Smooth muscle cell (in vitro differentiated cells): ENCODE measurements at regions not wholly inside any gene's neighbourhood (a gene's known extent, or its start where the extent isn't known, plus 50 kb on each side); places are given as distances from the start of the nearest gene placed in this dataset.

Source experiments
- DNase-seq: peaks from one replicate; lab custom pipeline; 2025; ENCODE audit not compliant: unreplicated experiment; lab: John Stamatoyannopoulos, UW
- H2AFZ ChIP-seq: fragments of 200-600 bp; sonication (generic); 2 replicates; pipeline ENCODE4 v1.6.0; 2016; ENCODE audit warnings: antibody characterized with exemption, low read depth, mild to moderate bottlenecking
- H3F3A ChIP-seq: fragments of 200-600 bp; sonication (generic); 2 replicates; pipeline ENCODE4 v1.6.0; 2017; ENCODE audit warnings: antibody characterized with exemption, low read depth
- H3K27ac ChIP-seq: fragments of 200-600 bp; sonication (generic); 2 replicates; pipeline ENCODE4 v1.5.1; 2016; ENCODE audit warnings: low read depth, mild to moderate bottlenecking
- H3K27me3 ChIP-seq: fragments of 200-600 bp; sonication (generic); 2 replicates; pipeline ENCODE4 v1.6.1; 2016; ENCODE audit warnings: low read depth, mild to moderate bottlenecking
- H3K36me3 ChIP-seq: fragments of 200-600 bp; sonication (generic); 2 replicates; pipeline ENCODE4 v1.5.1; 2016; ENCODE audit warnings: low read depth
- H3K4me1 ChIP-seq: fragments of 200-600 bp; sonication (generic); 2 replicates; pipeline ENCODE4 v1.5.1; 2016; ENCODE audit warnings: low read depth
- H3K4me2 ChIP-seq: fragments of 200-600 bp; sonication (generic); 2 replicates; pipeline ENCODE4 v1.6.0; 2016; ENCODE audit warnings: mild to moderate bottlenecking
- H3K4me3 ChIP-seq: fragments of 200-600 bp; sonication (generic); 2 replicates; pipeline ENCODE4 v1.5.1; 2016; ENCODE audit warnings: mild to moderate bottlenecking
- H3K79me2 ChIP-seq: fragments of 200-600 bp; sonication (generic); 2 replicates; pipeline ENCODE4 v1.6.0; 2016; ENCODE audit warnings: low read depth, mild to moderate bottlenecking
- H3K9ac ChIP-seq: fragments of 200-600 bp; sonication (generic); 2 replicates; pipeline ENCODE4 v1.6.0; 2016; ENCODE audit warnings: low read depth
- H3K9me3 ChIP-seq: fragments of 200-600 bp; sonication (generic); replicated peaks from 2 replicates; pipeline ENCODE4 v1.5.1; 2016; ENCODE audit warnings: low read depth
- H4K20me1 ChIP-seq: fragments of 200-600 bp; sonication (generic); 2 replicates; pipeline ENCODE4 v1.6.0; 2016; ENCODE audit warnings: low read depth
- WGBS: methylation state at CpG from one replicate; pipeline ENCODE4 v1.1.7; 2016; ENCODE audit warnings: low lambda C conversion rate; 5-methylcytosine and 5-hydroxymethylcytosine counted together
- TF ChIP-seq, protein P1 (sequence below): fragments of 200-600 bp; sonication (generic); IDR thresholded peaks from 2 replicates; pipeline ENCODE4 v1.5.1; 2017; ENCODE audit warnings: borderline replicate concordance, mild to moderate bottlenecking, antibody characterized with exemption; ENCODE audit not compliant: insufficient read depth, poor library complexity, severe bottlenecking

DNA sequence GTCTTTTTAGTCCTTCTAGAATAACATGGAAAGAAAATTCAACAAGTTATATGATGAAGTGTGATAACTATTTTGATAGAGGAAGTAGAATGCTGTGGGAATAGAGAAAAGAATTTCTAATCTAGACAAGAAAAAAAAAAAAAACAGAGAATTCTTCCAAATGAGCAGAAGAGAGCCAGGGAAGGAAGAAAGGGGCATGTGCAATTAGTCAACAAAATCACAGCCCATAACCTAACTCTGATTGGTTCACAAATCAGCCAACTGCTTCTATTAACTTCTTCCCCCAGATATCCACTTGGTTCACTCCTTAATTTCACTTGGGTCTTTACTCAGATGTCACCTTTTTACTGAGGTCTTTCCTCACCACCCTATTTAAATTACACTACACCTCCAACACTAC, 69.5 kb downstream of the BTG1 start:
- Histone ChIP-seq H3K4me2 (peak overlapping the region; percentile 69), H3K4me3 (no peak overlapping the region), H3K9me3 (no peaks in the 10 kb centered on the region), H3K27ac (peak overlapping the region; percentile 88), H3K9ac (no peak overlapping the region), H3K27me3 (no peaks in the 10 kb centered on the region), H3F3A (peaks cover 27% of the 10 kb centered on the region), H3K36me3 (no peaks in the 10 kb centered on the region), H3K79me2 (no peaks in the 10 kb centered on the region), H4K20me1 (no peaks in the 10 kb centered on the region), H3K4me1 (peaks cover 25% of the 10 kb centered on the region), H2AFZ (no peak overlapping the region)
- no peak for DNase-seq
- TF ChIP-seq, protein P1, sequence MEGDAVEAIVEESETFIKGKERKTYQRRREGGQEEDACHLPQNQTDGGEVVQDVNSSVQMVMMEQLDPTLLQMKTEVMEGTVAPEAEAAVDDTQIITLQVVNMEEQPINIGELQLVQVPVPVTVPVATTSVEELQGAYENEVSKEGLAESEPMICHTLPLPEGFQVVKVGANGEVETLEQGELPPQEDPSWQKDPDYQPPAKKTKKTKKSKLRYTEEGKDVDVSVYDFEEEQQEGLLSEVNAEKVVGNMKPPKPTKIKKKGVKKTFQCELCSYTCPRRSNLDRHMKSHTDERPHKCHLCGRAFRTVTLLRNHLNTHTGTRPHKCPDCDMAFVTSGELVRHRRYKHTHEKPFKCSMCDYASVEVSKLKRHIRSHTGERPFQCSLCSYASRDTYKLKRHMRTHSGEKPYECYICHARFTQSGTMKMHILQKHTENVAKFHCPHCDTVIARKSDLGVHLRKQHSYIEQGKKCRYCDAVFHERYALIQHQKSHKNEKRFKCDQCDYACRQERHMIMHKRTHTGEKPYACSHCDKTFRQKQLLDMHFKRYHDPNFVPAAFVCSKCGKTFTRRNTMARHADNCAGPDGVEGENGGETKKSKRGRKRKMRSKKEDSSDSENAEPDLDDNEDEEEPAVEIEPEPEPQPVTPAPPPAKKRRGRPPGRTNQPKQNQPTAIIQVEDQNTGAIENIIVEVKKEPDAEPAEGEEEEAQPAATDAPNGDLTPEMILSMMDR, result no peak

DNA sequence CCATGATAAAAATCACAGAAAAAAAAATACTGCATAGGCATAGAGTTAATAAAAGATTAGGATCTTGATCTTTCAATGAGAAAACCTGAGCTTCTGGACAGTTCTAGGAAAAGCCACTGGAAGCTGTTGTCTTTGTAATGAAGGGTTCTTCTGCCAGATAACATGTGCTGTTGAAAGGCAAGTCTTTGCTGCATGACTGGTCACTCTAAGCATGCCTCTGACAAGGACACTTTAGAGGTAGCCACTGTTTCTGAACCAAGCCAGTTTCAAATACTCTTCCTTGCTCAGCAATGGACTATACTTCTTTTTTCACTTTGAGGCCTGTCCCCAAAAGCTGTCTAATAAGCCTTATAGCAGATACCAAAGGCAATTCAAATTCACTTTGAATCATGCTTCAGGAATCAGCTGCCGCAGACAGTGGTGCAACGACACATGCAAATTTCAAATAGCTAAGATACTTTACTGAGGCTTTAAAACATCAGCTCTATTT, 70.2 kb downstream of the BTG1 start:
- no peak overlapping the region for H2AFZ ChIP-seq
- H3K4me1 ChIP-seq, result peaks cover 20% of the 10 kb centered on the region
- no peaks in the 10 kb centered on the region for H3K27me3 ChIP-seq
- H4K20me1 ChIP-seq, result no peaks in the 10 kb centered on the region
- no peak overlapping the region for H3K4me3 ChIP-seq
- no peak for DNase-seq
- peak overlapping the region; percentile 69 for H3K4me2 ChIP-seq
- H3K9me3 ChIP-seq, result no peaks in the 10 kb centered on the region
- peaks cover 24% of the 10 kb centered on the region for H3F3A ChIP-seq
- TF ChIP-seq, protein P1, result no peak
- peak overlapping the region; percentile 88 for H3K27ac ChIP-seq
- H3K79me2 ChIP-seq, result no peaks in the 10 kb centered on the region
- H3K36me3 ChIP-seq, result no peaks in the 10 kb centered on the region
- WGBS, result 0% methylated on average over 2 of the region's 2 CpGs
- H3K9ac ChIP-seq, result no peak overlapping the region

DNA sequence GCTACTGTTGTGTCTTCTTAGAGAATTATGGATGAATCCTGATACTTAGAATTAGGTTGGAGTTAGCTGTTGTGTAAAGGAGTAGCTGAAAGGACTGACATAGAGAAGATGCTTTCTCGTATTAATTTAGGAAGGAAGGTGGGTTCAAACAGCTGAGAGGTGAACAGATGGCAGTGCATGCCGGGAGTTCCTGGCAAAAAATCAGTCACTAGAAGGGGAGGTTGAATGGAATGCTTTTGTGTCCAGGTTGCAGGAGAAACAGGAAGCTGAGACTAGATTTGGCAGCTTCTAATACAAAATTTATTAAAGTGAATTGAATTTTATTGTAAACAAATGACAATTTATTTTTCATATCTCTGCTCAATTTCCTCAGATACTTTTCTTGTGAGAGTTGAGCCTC, 70.8 kb downstream of the BTG1 start:
- H3K9me3 ChIP-seq, result no peaks in the 10 kb centered on the region
- no peak overlapping the region for H3K9ac ChIP-seq
- no peaks in the 10 kb centered on the region for H3K36me3 ChIP-seq
- no peak overlapping the region for H2AFZ ChIP-seq
- TF ChIP-seq, protein P1, result no peak
- H3K4me3 ChIP-seq, result no peak overlapping the region
- H3K27me3 ChIP-seq, result no peaks in the 10 kb centered on the region
- H3K4me1 ChIP-seq, result peaks cover 14% of the 10 kb centered on the region
- H4K20me1 ChIP-seq, result no peaks in the 10 kb centered on the region
- peaks cover 19% of the 10 kb centered on the region for H3F3A ChIP-seq
- peak overlapping the region; percentile 69 for H3K4me2 ChIP-seq
- H3K79me2 ChIP-seq, result no peaks in the 10 kb centered on the region
- 90% methylated on average over 2 of the region's 2 CpGs for WGBS
- peak overlapping the region; percentile 88 for H3K27ac ChIP-seq
- DNase-seq, result no peak

DNA sequence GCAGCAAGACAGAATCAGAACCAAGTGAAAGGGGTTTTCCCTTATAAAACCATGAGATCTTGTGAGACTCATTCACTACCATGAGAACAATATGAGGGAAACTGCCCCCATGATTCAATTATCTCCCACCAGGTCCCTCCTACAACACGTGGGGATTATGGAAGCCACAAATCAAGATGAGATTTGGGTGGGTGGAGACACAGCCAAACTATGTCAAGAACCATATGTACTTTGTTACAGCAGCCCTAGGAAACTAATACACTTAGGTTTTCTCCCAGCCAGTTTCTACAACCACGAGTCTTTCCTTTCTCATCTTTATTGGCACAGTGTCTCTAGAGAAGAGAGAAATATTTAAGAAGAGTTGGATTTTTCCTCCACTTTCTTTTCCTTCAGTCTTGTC, 72.6 kb downstream of the BTG1 start:
- Histone ChIP-seq H3K9ac (no peak overlapping the region), H3F3A (peaks cover 16% of the 10 kb centered on the region), H3K27me3 (no peaks in the 10 kb centered on the region), H3K27ac (no peak overlapping the region), H2AFZ (no peak overlapping the region), H3K79me2 (no peaks in the 10 kb centered on the region), H3K9me3 (no peaks in the 10 kb centered on the region), H4K20me1 (no peaks in the 10 kb centered on the region), H3K36me3 (no peaks in the 10 kb centered on the region), H3K4me2 (no peak overlapping the region), H3K4me1 (peaks cover 14% of the 10 kb centered on the region), H3K4me3 (no peak overlapping the region)
- no peak for DNase-seq
- TF ChIP-seq, protein P1, result no peak
- 85% methylated on average over 2 of the region's 2 CpGs for WGBS
